ENCODE measurements at regions not wholly inside any gene's neighbourhood (a gene's known extent, or its start where the extent isn't known, plus 50 kb on each side); places are given as distances from the start of the nearest gene placed in this dataset.

DNA sequence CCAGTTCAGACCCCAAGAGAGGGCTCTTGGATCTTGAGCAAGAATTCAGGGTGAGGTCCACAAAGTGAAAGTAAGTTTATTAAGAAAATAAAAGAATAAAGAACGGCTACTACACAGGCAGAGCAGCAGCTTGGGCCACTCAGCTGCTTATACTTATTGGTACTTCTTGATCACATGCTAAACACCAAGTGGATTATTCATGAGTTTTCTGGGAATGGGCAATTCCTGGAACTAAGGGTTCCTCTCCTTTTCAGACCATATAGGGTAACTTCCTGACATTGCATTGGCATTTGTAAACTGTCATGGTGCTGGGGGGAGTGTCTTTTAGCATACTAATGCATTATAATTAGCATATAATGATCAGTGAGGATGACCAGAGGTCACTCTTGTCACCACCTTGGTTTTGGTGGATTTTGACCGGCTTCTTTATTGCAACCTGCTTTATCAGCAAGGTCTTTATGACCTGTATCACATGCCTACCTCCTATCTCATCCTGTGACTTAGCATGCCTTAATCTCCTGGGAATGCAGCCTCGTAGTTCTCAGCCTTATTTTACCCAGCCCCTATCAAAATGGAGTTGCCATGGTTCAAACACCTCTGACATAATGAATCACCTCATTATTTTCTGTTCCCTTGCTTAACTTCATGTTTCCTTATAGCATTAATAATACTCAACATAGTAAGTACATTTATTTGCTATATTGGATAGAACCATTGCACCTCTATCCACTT, 476.3 kb downstream of the DTHD1 start:
- H3K27ac ChIP-seq: no peak overlapping the region
- ChIA-PET CTCF (no interaction called here), POLR2A (ENCODE audit: low non-redundant PET) (no interaction called here)
- TF ChIP-seq, protein P1, sequence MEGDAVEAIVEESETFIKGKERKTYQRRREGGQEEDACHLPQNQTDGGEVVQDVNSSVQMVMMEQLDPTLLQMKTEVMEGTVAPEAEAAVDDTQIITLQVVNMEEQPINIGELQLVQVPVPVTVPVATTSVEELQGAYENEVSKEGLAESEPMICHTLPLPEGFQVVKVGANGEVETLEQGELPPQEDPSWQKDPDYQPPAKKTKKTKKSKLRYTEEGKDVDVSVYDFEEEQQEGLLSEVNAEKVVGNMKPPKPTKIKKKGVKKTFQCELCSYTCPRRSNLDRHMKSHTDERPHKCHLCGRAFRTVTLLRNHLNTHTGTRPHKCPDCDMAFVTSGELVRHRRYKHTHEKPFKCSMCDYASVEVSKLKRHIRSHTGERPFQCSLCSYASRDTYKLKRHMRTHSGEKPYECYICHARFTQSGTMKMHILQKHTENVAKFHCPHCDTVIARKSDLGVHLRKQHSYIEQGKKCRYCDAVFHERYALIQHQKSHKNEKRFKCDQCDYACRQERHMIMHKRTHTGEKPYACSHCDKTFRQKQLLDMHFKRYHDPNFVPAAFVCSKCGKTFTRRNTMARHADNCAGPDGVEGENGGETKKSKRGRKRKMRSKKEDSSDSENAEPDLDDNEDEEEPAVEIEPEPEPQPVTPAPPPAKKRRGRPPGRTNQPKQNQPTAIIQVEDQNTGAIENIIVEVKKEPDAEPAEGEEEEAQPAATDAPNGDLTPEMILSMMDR (conservative IDR thresholded peaks at IDR 0.05; ENCODE audit: low read depth): no peak
- DNase-seq (ENCODE audit: low spot score): no peak

DNA sequence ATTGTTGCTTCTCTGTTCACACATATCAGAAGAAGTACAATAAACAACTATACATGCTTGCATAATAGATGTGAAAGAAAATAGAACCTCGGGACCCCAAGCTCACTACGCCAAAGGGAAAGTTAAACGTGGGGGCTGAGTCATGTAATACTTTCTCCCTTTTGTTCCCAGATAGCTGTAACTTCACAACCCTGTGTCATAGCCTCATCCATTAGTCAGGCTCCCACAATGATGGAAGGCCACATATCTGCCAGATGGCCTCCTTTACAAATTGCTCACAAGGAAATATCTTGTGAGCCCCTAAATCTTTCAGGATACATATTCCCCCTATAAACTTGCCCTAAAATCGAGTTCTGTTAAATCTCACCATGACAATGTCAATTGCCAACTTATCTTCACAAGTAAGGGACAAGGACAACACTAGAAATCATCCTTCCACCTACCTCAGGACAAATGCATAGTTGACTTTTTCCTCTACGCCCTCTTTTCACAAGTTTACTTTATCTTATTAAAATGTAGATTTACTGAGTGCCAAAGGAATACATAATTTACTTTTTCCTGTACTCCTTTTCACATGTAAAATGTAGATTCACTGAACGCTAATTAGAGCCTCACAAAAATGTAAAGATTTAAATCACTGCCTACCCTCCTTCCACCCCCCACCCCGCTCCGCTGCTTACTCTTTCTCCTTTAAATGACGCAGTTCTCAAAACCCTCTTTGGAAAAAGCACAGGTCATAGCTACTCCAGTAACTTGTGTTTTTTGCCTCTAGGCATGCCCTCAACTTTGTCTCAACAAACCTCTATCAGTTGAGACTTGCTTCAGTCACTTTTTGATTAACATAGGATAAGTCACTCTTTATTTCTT, 477.1 kb downstream of the DTHD1 start:
- ChIA-PET CTCF (no interaction called here), POLR2A (ENCODE audit: low non-redundant PET) (no interaction called here)
- H3K27ac ChIP-seq: no peak overlapping the region
- TF ChIP-seq, protein P1 (conservative IDR thresholded peaks at IDR 0.05; ENCODE audit: low read depth): no peak
- no peak for DNase-seq (ENCODE audit: low spot score)

DNA sequence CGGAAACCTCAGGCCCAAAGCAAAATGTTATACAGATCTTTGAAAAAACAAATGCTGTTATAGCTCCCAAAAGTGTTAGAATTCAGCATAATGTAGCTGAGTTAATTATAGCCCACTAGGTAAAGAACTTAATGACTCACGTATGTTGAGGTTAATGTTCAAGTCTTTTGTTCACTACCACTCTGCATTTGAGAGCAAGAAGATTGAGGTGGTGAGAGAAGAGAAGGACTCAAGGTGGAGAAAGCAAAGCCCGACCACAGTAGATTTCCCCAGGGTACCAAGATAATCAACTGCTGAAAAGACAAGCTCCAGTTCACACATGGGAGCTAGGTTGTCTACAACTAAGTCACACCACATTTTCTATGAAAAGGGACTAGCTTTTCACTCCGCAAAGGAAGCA, 480.2 kb downstream of the DTHD1 start:
- TF ChIP-seq, protein P1 (conservative IDR thresholded peaks at IDR 0.05; ENCODE audit: low read depth): no peak
- POLR2A ChIA-PET (ENCODE audit: low non-redundant PET): no interaction called here
- DNase-seq (ENCODE audit: low spot score): no peak
- CTCF ChIA-PET: no interaction called here
- no peak overlapping the region for H3K27ac ChIP-seq

DNA sequence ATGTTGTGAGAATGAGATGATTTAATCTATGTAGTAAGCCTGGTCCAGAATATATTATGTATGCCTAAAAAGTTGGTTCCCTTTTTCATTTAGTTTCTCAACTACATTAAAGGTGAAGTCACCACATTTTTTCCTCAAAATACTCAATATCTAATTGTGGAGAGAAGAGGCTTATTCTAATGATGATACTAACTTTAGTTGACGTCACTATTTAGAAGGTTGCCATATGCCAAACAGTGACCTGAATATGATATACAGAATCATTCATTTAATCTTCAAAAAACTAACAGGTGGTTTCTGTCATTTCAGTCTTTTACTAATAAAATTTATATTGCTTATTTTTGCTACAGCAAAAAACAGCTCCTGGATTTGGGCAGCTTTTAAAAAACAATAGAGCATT, 480.7 kb upstream of the NWD2 start:
- ChIA-PET POLR2A (ENCODE audit: low non-redundant PET) (no interaction called here), CTCF (no interaction called here)
- no peak for DNase-seq (ENCODE audit: low spot score)
- TF ChIP-seq, protein P1 (conservative IDR thresholded peaks at IDR 0.05; ENCODE audit: low read depth): no peak
- H3K27ac ChIP-seq: no peak overlapping the region

DNA sequence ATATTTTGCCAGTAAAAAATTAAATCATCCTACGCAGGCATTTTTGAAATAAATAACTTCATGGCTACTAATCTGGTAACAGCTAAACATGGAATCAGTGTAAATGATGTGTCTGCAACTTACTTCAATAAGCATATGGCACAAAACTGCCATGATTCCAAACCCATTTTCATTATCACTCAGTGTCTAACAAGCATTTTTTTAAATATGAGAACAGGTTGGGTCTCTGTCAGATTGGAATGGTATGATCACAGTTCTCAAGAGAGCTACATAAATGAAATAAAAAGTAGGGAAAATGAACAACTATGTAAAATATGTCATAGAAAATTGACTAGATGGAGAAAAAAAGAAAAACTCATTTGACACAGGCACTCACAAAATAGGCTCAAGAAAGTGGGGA, 476.9 kb upstream of the NWD2 start:
- CTCF ChIA-PET: no interaction called here
- DNase-seq (ENCODE audit: low spot score): no peak
- POLR2A ChIA-PET (ENCODE audit: low non-redundant PET): no interaction called here
- TF ChIP-seq, protein P1 (conservative IDR thresholded peaks at IDR 0.05; ENCODE audit: low read depth): no peak
- H3K27ac ChIP-seq: no peak overlapping the region

DNA sequence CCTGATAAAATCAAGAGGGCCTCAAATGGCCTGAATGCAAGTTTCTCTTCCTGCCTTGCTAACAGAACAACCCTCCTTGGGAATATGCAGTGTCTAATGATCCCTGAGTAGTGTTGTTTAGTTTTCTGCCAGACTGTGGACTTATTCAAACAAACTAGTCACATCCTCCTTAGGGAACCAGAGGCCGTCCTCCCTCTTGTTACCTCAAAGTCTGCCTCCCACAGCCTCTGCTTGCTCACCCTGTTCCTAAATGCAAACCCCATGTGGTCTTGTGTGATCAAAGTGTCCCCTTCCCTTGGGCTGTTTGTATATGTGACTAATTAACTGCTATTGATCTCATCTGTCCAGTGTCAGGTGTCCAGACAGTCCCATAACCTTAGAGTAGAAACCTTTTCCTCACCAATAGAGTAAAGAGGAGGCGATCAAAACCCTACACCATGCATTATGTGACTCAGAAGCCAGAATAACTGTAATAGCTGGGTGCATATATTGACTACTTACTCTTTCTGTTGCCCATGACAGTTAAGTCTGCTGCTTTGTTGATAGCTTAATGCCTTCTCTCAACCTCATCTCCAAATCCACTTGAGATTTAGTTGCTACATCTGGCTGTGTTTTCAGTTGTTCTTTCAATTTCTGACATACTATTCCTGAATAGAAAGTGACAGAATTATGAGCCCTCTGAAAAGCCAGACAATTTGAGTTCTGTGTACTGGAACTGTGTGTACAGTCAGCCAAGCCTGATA, 473.0 kb upstream of the NWD2 start:
- no peak for DNase-seq (ENCODE audit: low spot score)
- ChIA-PET POLR2A (ENCODE audit: low non-redundant PET) (no interaction called here), CTCF (no interaction called here)
- H3K27ac ChIP-seq: no peak overlapping the region
- TF ChIP-seq, protein P1 (conservative IDR thresholded peaks at IDR 0.05; ENCODE audit: low read depth): no peak
